HG02884 (cell line): ENCODE measurements at regions not wholly inside any gene's neighbourhood (a gene's known extent, or its start where the extent isn't known, plus 50 kb on each side); places are given as distances from the start of the nearest gene placed in this dataset.

ENCODE experiments used
- ATAC-seq: cut with Tn5 transposase; IDR thresholded peaks from one replicate; pipeline ENCODE4 v1.9.1; 2021; ENCODE audit warnings: mild to moderate bottlenecking, moderate library complexity; ENCODE audit not compliant: unreplicated experiment

- no peak for ATAC-seq
These were observed 49.8 kb downstream of the ABCC12 start for GRCh38 chr16:48105976-48106375.

- ATAC-seq, result no peak
These were observed 50.3 kb downstream of the ABCC12 start for GRCh38 chr16:48105456-48105855.

DNA sequence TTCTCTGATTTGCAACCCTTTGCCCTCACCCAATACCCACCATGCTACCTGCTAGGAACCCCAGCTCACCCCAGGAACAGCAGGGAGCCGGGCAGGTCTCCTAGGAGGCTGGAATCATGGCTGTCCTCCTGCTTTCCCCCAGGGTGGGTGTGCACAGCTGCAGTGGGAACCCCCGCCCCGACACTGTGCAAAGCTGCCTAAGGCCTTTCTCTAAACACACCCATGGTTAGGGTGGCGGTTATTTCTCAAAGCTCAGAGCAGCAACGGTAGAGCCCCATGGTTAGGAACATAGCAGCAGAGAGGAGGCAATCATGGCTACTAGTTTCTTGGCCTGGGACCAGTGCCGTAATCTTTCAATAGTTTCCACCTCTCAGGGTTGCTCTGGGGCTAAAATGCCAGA is 52.2 kb downstream of the ABCC12 start:
- no peak for ATAC-seq

DNA sequence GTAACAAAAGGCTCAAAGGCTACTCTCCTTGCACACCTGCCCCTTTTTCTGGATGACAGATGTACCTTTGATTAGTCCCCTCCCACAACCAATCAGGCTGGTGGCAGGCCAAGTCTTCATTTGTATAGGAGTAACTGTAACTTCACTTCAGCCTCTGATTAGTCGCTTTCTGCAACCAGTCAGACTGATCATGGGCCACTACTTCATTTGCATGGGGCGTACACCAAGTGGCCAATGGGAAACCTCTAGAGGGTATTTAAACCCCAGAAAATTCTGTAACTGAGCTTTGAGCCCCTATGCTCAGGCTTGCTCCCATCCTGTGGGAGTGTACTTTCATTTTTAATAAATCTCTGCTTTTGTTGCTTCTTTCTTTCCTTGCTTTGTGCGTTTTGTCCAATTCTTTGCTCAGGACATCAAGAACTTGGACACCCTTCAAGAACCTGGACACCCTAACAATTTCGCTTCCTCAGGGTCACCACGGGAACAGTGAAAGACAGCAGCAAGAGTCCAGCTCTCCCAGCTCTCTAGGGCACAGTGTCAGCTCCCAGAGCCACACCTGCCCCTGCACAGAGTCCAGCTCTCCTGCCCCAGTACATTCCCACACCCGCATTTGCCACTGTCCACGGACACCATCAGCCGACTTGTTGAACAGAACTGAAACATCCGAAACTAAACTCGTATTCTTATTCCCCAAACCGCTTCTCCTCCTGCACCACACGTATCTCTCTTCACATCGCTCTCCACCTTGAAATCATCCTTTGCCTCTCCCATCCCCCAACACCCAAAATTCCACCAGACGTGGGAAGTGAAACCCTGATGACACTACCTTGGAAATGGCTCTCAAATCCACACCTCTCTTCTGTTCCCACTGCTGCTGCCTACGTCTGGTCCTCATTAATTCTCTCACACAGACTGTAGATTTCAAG is 53.4 kb downstream of the ABCC12 start:
- ATAC-seq, result no peak

DNA sequence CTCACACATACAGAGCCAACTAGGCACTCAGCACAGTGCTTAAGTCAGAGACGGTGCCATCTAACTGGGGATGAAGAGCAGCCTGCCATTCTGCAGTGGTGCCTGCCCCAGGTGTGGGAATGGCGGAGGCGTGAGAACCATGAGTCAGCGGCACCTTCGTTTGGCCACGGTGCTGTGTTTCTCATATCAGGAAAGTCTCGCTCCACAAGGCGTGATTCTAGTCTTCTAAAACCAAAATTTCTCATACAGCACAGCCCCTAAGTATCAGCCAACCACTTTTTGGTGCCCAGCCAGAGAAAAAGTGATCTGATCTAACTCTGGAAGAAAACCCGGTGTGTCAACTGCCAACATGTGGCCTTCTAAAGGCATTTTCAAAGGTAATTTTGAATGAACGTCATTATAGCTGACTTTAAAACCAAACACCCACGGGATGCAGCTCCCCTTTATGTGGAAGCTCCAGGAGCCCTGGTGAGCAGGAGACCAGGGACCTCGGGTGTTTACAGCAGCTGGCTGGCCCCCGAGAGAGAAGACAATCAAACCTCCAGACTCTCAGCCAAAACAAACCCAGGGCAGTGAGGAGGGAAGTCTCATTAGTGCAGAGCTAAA is 54.6 kb downstream of the ABCC12 start:
- ATAC-seq, result peak; percentile 84

DNA sequence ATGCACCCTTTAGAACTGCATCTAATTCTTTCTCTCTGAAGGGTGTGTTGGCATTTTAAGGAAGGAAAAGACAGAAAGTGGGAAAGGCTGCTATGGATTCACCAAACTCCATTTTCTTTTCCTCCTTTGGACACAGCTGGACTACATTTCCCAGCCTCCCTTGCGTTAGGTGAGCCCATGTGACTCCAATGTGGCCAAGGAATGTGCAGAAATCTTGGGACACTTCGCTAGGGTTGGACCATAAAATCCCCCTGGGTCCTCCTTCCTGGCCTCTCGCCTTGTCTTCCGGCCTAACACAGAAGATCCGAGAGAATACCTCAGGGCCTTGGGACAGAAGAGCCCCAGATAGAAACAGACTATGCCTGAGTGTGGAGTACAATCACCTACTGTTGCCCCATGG is 56.3 kb downstream of the ABCC12 start:
- ATAC-seq, result no peak

DNA sequence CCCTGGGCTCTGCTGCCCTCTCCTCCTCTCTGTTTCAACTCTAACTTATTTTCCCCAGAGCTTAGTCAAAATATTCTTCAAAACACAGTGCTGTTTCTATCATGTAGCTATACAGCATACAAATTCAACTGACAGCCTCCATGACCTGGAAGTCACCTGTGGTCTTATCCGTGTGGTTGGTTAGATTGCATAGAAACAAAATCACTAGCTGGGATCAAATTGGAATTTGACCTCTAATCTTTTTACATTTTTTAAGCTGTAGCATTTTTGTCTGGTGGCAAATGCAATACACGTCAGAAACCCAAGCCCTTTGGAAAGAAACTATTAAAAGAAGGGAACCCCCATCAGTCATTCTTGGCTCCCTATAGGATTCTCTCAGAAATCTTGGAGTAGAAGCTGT is 57.3 kb downstream of the ABCC12 start:
- ATAC-seq, result no peak

DNA sequence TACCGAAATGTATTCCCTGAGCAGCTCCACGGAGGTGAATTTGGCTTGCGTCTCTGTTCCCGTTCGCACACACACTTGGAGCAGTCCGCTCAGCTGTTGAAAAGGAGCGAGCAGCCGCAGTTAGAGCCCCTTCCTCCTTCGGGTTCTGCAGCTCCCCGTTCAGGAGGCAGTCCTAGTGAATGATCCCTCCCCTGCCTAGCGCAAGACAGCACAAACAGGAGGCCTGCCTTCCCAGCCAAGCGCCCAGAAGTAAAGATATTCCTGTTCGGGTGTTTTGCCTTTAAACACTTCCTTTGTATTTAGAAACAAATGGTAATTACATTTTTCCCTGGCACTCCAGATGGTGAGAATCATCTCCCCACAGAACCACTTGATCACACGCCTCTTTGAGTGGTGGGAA is 64.7 kb downstream of the ABCC12 start:
- ATAC-seq, result no peak

DNA sequence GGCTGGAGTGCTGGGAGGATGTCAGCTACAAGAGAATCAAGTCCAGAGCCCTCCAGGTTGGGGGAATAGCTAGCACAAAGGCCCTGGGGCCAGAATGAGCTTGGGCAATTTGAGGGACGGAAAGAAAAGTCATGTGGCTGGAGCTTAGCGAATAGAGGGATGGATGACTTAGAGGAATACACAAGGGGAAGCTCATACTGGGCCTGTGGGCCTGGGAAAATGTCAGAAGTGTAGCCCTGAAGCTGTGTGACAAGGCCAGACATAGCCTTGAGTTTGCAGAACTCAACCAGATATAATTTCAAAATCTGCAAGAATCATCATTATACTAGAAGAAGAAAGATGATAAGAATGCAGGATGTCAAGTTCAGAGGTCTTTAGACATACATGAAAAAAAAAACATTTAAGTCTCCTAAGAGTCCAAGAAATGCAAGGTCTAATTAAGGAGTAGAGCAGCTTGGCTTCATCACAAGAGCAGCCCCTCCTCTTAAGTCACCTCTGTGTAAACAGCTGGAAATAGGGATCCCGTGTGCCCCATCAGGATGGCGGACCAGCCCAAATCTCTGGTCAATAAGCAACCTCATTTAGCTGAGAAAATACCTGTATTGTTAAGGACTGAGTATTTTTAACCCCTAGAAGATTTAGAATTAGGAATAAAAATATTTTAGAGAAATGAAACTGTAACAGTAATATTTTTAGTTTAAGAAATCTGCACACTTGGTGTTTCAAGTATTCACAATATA is 66.6 kb downstream of the ABCC12 start:
- no peak for ATAC-seq

DNA sequence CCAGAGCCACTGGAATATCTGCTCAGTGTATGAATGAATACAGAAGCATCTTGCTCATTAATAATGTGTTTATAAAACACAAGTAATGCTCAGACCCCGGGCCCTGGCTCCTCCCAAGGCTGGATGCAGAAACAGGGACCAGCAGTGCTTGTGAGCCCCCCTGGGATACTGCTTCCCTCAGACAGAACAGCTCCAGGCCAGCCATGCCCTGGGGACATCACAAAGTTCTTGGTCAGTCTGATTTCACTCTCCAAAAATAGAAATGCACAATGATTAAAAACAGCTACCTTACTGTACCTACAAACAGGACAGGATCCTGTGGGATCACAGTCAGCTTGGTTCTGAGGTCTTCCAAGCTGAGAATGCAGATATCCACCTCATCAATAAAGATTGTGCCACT is 68.2 kb downstream of the ABCC12 start:
- ATAC-seq, result no peak

GRCh38 chr16:48086422-48086821 is 69.4 kb downstream of the ABCC12 start:
- no peak for ATAC-seq

DNA sequence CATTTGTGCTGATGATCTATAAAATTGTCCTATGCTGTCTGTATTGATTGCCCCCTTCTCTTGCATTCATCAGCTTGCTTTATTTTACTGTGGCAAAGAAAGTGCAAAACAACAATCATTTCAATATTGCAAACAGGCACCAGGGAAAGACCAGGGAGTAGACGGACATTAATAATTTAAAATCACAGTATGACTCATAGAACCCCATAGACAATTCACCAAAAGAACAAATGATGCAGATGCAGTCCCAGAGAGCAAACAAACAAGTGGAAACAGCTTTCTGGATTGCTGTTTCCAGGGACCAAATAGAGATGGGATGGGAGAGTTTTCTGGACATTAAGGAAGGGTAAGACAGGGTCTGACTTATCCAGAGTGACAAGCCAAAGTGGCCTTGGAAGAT is 70.1 kb downstream of the ABCC12 start:
- no peak for ATAC-seq

GRCh38 chr16:48084826-48085225 is 71.0 kb downstream of the ABCC12 start:
- no peak for ATAC-seq

GRCh38 chr16:48082516-48082915 is 73.3 kb downstream of the ABCC12 start:
- no peak for ATAC-seq

GRCh38 chr16:48081656-48082055 is 74.1 kb downstream of the ABCC12 start:
- no peak for ATAC-seq

GRCh38 chr16:48076455-48077012 is 79.3 kb downstream of the ABCC12 start:
- ATAC-seq, result no peak

GRCh38 chr16:48075398-48075797 is 80.4 kb downstream of the ABCC12 start:
- no peak for ATAC-seq

DNA sequence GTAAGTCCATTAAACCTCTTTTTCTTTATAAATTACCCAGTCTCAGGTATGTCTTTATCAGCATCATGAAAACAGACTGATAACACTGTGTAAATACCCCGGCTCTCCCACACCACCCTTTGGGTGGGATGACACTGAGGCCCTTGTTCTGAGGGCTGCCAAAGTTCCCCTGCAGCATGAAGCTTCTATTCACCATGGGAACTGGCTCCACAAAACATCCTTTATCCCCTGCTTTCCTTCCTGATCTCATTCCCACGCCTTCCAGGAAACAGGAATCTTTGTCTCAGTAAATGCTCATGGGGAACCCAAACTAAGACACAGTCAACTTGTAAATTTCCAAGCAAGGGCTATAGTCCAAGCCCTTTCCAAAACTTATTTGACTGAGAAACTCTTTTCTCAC is 88.4 kb downstream of the ABCC12 start:
- ATAC-seq, result no peak

DNA sequence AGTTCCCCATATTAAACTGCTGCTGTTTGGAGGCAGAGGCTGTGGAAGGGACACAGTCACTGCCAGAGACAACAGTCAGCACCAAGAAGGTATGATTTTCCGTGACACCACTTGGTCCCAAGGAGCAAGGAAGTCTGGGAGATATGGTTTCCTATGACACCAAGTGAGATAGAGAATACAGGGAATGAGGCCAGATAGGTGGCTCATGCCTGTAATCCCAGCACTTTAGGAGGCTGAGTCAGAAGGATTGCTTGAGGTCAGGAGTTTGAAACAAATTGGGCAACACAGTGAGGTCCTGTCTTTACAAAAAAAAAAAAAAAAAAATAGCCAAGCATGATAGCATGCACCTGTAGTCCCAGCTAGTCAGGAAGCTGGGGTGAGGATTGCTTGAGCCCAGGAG is 90.8 kb downstream of the ABCC12 start:
- no peak for ATAC-seq

GRCh38 chr16:48062681-48063080 is 93.1 kb downstream of the ABCC12 start:
- ATAC-seq, result no peak

DNA sequence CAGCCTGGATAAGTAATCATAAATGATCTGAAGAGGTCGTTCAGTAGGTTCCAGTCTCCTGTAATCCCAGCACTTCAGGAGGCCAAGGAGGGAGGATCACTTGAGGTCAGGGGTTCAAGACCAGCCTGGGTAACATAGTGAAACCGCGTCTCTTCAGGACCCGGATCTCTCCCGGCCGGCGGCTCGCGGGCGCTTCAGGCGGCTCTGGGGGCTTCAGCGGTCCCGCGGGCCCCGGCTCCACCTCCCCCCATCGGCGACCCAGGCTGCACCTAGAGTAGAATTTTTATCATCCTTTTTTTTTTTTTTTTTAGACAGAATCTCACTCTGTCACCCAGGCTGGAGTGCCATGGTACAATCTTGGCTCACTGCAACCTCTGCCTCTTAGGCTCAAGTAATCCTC is 95.9 kb downstream of the ABCC12 start:
- no peak for ATAC-seq
